ENCODE measurements at regions not wholly inside any gene's neighbourhood (a gene's known extent, or its start where the extent isn't known, plus 50 kb on each side); places are given as distances from the start of the nearest gene placed in this dataset.

DNA sequence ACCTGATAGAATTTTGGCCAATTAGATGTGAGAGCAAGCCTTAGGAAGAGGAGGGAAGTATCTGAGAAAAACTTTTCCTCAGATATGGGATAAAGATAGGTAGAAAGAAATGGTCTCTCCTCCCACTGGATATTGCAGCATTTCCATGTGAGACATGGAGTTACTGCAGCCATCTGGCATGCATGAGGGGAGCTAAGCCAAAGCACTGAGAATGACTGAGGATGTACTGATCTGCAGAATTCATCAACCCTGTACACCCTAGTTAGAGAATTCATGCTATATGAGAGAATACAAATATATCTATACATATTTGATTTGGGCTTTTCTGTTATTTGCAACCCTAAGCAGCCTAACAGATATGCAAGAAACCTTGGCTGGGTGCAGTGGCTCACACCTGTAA is 52.5 kb upstream of the RPL34 start:
- DNase-seq, result no peak

DNA sequence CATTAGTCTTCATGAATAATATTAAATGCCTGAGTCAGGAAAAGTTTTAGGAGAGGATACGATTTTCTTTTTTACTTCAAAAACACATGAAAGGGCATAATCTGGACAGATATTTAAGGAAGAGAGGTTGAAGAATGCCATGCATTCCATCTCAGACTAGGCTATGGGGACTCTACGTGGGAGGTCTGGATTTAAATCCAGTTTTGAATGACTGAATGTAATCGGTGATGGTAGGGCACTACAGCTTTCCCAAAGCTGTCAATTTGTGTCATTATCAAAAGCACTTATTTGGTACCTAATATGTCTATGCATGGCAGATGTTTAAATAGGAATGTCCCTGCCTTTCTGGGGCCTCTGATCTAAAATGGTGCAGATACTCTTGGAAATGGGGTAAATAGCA is 59.3 kb upstream of the RPL34 start:
- DNase-seq, result no peak

DNA sequence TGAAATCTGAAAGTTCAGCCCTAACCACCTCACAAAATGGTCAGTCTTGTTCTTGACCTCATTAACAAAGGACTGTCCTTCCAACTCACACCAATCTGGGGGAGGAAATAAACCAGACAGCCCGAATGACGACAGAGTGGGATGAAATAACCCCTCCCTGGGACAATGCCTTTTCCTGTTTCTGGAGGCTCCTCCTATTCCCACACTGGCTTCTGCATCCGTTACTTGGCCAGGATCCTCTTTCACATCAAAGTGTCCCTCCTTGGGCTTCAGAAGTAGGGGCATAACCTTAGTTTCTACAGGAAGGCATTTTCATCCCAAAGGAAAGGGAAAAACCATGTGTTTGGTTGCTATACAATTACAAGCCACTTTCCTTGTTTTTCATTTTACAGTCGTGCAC is 59.8 kb upstream of the RPL34 start:
- DNase-seq, result no peak

DNA sequence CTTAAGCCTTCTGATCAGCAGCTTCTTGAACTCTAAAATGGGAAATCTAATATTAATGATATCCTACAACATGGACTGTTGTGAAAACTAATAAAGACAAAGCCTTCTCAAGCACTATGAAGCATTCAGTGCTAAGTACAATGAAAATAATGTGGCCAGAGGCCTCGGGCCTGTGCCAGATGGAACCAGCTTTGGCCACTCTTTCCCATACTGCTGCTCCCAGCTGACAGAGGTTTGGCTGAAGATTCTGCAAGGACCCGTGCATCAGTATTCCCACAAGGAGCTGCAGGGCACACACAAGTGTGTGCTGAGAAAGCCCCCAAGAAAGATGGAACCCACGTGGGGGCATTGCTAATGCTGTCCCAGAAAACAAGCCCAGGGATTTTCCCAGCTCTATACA is 60.5 kb upstream of the RPL34 start:
- no peak for DNase-seq

DNA sequence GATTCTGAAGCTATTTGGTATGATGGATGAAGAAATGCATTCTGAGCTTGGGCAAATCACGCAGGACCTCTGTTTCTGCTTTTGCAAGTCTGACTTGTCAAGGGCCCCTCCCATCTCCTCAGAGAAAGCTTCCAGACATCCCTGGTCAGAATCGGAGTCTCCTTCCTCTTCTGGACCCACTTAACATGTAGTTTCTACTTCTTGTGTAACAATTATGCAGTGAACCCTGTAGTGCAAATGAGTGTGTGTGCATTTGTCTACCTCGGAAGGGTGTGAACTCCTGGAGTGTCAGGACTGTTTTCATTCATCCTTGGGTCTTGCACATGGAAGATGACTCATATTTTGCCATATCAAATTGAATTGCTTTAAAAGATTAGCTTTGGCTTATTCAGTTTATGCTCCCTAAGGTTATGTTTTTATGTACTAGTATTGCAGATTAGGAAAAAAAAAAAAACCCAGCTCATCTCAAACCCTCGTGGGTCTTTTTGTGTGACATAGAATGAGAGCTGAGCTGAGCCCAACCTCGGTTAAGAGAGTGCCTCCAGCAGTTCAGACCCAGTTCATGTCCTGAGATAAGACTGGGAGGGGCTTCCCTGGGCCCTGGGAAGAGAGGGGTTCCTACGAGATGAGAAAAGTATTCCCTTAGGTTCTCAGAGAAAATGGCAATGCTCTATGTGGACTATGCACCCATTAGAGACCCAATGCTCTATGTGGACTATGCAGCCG is 61.1 kb upstream of the RPL34 start:
- no peak for DNase-seq

DNA sequence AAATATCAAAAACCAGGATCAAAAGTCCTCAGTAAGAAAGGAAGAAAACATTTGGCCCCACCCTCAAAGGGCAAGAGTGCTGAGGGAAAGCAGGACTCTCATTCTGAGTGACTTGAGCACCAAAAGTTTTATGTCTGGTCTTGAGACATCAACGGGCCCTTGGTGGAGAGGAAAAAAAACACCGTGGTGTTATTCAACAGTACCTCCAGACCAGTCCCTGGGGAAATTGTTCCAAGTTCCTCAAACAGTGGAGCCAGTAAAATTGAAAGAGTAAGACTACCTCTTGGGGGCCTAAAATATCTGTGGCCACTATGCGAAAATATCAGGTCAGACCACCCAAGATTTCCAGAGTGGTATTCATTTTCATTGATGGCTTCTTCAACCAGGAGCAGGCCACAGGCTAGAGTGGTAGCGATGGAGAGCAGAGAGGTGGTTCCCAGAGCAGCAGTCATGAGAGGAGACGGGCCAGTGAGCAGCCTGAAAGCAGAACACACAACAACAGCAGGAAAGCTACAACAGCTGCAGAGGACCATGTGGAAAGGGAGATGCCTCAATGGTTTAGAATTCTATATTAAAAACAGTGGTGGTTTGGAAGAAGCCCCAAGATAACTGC is 63.7 kb upstream of the RPL34 start:
- DNase-seq, result no peak

DNA sequence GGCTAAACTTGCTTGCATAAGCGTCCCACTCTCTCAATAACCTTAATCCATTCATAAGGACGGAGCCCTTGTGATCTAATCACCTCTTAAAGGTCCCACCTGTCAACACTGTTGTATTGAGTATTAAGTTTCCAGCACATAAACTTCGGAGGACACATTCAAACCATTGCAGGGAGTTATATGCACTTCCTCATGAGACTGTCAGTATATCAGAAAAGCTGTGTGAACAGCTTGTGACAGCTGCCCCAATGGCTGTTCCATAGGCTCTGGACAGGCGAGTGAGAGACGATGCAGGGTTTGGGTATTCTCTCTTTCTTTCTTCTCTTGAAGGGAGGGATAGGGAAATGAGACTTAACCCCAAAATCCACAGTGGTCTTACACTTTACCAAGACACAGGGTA is 64.2 kb upstream of the RPL34 start:
- no peak for DNase-seq

DNA sequence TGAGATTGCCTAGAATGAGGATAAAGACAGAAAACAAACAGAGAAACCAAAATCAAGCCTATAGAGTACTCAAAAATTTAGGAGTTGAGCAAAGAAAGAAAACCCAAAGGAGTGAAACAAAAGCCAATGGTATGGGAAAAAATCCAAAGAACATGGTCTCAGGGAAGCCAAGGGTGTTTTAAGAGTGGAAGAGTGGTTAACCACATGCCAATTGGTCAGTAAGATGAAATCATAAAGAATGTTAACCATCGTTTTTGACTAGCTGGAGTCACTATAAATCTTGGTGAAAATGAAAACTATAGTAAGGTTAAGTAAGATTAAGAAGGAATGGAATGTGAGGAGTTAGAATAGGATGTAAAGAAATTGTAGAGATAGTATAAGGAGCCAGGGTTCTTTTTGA is 64.7 kb upstream of the RPL34 start:
- no peak for DNase-seq

DNA sequence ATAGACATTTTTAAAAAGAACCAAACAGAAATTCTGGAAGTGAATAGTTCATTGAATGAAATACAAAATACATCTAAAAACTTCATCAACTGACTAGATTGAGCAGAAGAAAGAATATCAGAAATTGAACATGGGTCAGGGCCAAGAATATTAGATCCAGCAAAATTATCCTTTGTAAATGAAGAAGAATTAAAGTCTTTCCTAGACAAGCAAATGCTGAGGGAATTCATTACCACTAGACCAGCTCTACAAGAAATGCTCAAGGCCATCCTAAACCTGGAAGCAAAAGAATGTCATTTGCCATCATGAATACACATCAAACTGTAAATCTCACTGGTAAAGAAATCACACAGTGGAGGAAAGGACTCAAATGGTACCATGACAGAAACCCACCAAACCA is 72.7 kb upstream of the RPL34 start:
- DNase-seq, result no peak

DNA sequence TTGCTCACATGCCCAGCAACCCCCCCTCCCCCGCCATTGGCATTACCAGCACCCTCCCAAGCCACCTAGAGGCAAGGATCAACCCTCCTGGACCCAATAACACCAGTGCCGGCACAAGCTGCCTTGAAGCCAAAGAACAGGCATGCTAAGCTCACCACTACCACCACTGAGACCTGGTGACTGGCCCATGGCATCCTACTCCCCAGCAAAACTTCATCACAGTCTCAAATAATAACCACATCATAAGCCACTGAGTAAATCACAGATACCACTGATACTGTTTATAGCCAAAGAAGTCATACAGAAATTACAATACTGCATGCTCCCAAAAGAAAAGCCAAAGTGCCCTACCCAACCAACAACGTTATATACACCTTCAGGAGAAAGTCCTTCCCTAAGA is 73.6 kb upstream of the RPL34 start:
- DNase-seq, result no peak

DNA sequence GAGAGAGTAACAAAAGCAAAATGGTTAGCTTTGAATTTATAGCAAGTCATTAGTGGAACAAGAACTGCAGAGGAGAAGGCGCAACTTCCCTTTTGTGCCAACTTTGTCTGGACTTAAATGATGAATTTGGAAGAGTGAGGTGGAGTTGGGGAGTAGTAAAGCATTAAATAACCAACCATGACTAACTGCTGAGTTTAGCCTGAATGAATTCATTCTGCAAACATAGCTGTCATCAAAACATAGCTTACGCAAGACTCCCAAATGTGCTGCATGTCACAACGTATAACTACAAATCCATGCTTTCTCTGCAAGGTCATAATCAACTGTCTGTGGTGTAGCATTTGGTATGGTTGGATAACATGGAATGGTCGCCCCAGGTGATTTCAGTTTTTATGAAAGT is 75.9 kb upstream of the RPL34 start:
- no peak for DNase-seq

DNA sequence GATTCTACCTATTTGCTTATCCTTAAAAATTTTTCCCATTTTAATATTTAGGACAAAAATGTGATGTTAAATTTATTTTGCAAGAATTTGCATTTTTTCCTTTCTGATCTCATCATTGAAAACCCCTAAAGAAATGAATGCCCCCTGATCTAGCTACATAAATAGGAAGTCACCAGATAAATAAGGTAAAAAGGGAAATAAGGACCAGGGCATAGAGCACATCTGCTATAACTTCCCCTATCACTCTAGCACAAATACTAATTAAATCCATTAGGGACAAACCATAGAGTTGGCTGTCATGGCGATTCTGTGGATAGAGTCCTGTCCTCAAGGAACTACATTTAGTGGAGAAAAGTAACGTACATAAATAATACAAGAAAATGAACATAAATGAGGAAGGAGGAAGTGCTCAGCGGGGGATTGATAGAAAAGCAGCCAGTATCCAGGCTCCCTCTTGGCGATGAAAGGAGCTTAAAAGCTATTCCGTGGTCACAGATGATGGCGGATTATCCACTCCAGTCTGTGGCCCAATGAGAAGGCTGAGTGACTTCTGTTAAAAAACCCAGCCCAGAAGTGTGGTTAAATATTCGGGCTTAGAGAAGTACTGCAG is 76.9 kb upstream of the RPL34 start:
- DNase-seq, result no peak

DNA sequence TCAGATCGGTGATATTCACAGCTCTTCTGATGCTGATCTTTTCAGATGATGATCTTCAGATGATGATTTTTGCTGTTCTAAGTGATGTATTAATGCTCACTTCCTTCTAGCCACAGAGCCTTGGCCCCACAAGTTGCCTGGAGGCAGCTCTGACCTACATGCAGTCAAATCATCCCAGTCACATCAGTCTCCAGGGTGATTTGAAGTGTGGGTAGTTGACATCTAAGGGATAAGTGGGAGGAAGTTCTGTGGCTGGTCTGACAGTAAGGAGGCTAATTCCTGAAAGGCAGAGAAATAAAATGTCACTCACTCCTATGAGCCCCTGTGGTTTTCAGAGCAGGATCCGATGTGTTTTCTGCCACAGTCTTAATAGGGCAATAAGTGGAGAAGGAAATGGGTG is 79.8 kb upstream of the RPL34 start:
- DNase-seq, result peak in 1 of 5 experiments; percentile 36

DNA sequence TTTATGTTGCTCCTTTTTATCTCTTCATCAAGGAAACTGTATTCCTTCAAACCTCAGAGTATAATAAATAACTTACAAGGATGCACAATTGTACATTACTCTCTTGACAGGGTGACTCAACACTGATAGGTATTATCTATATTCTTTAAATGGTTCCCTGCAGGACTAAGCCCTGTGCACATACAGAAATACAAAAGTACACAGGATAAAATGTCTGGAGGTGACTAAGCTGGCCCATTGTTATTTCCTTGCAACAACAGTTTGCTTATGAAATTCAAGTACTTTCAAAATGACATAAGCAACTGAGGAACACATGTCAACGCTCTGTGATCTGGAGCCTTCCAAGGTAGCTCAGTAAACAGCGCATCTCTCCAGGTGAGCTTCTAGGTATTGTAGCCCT is 83.8 kb upstream of the RPL34 start:
- peak in 1 of 5 experiments; percentile 63 for DNase-seq

DNA sequence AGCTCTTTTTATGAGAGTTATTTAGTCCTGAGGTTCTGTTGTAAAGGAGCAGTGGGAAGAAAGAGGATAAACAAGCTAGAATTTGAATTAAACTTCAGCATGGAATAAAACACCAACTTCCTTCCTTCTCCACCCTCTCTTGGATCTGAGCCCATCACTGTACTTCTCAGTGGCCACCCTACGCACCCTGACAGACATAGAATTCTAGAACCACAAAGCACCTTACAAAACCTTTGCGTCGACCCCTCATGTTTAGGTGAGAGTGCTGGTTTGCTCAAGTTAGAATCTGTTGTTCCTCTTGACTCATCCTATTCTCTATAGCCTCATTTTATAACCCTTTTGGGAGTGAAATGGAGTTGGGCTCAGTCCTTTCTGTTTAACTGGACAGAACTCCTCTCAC is 84.6 kb upstream of the RPL34 start:
- DNase-seq, result no peak

DNA sequence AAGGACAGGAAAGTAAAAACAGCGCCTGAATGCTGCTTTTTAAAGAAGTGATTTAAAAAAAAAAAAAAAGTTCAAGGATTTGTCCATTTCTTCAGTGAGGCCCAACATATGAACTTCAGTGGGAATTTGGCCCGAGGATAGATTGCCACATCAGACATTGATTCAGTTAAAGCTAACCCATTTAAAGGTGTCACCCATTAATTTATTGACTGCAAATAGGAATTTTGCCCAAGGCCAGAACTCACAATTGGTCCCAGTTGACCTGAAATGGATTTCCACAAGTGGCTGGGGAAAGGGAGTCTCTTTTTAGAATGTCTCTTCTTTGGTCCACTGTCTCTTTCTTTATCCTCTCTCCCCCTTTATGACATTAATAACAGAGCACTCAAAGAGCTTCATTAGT is 86.5 kb upstream of the RPL34 start:
- DNase-seq, result no peak

DNA sequence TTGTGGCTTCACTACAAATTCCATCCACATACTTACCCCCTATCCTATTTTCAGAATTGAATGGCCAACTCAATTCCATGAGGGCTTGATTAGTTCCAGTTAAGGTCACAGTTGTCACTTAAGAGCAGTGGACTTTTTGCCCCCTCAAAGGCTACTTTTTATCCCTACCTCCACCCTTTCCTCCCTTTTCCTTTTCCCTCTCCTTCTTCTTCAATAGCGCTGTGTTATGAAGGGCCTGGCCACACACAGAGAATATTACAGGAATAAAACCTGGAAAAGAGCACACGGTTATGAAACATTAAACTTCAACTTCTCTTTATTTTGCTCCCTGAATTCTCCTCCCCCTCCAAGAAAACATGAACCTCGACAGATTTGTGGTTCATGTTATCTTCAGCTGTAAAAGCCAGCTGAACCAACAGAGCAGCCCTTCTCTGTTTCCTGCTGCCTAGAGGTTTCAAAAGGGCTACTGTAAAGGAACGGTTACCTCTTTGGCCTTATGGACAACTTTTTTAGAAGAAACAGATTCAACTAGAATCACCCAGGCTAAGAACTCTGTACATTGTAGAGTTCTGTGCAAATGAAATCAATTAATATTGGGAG is 87.0 kb upstream of the RPL34 start:
- DNase-seq, result peak in 1 of 5 experiments; percentile 22

DNA sequence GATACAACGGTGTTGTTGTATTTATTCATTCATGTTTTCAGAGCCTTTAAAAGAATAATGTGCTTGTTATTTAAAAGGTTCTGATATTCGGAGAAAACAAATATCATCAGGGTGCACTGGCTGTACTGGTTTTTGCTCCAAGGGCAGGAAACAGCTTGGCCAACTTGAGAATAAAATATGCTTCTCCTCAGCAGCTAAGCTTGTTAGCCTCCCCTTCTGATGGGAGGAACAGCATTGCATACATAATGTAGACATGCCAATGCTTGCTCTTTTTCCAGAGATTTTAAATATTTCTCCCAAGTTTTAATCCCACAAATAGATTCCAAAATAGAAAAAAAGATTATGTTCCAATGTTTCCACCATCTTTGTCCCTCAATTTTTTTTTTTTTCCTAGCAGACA is 87.6 kb upstream of the RPL34 start:
- no peak for DNase-seq

DNA sequence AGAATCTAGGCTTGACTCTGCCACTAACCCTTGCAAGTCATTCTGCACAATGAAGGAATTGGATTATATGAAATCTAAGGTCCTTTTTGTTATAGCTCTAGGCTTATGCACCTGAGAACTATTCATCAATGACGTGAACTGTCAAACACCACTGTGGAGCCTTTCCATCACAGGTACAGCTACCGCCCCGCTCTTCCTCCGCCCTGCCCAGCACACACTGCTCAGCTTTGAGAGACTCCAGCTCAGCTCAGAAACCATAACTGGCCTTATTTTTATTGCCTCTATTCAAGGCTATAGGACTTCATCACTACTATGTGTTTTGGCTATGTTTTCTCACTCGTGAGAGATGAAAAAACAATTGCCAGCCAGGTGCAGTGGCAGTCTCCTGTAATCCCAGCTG is 88.2 kb upstream of the RPL34 start:
- no peak for DNase-seq

DNA sequence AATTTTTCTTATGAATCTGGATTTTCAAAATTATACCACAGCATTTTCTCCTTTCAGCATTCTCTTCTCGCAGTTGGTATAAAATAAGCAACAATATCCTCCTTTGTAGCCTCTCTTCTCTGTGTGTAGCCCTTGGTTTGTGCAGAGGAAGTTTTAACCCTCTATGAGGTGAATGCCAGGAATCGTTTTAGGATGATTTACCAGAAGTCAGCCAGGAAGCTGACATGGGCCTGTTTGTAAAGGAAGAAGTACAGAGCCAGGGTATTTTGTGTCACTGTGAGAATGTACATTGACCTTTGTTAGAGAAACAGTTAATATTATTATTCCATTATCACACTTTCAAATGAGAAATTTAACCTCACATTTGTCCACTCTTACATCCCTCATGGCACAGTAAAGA is 88.9 kb upstream of the RPL34 start:
- no peak for DNase-seq

DNA sequence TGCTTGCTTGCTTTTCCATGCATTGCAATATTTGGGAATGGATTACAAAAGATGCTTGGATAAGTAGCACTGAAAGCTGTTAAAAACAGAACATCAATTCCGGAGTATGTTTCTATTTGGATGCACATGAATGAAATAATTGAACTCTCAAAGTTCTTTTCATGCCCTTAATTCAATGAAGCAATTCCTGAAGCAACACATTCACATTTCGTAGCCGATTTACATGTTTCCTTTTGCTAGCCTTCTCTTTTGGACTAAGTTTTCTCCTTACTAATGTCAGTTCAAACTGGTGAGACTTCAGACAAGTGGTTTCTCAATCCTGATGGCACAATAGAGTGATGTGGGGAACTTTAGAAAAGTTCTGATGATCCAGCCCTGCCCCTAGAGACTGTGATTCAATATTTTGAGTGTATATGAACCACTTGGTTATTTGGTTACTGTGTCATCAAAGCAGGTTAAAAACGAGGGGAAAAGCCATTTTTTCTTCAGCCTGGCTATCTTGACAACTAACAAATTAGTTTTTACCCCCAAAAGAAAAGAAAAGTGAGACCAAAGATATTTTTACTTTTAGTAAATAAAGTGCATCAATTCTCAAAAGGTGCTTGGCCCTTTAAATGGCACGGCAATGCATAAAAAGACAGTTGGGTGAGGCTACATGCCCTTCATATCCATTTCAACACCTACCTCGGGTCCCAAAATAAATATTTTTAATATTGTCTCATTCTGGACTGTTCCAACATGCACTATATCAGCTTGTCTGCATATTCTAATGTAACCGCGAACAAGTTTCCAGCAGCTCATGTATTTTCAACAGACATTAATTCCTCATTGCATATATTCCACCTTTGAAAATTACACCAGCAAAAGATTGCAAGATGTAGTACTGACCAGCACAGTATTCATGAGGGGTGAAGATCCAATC is 90.1 kb upstream of the RPL34 start:
- DNase-seq, result no peak

DNA sequence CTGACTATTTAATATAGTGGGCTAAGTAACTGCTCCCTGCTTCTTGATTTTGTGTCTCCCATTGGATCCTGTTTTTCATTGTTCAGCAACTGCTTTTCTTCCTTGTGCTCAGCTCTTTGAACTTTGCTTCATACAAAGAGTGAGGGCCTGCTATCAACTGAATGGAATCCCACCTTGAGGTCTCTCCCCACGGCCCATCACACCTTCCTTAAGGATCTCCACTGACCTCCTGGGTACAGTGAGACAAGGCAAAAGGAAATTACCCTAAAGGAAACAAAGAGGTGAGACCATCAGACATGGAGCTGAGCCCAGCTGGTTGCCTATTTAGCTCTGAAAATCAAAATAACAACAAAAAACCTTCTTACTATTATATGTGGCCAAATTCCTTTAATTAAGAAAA is 91.3 kb upstream of the RPL34 start:
- DNase-seq, result no peak

DNA sequence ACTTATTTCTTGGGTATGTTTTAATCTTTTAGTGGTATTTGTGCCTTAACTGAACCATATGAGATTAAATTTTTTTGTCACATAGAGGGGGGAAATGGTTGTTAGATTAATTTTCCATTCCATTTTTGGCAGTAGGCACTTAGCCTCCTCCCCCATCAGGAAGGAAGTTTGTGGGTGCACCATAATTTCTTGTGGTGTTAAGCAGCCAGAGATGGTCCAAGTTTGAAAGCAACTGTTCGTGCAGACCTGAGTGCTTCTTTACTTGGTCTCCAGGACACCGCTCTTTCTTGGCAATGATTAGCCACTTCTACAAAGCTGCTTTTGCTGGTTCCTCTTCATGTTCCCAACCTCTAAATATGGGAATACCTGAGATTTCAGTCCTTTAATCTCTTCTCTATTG is 92.7 kb upstream of the RPL34 start:
- peak in 2 of 5 experiments; percentile 13 to 84 for DNase-seq

All from T-helper 2 cell (primary cell).